ENCODE measurements at regions not wholly inside any gene's neighbourhood (a gene's known extent, or its start where the extent isn't known, plus 50 kb on each side); places are given as distances from the start of the nearest gene placed in this dataset.

DNA sequence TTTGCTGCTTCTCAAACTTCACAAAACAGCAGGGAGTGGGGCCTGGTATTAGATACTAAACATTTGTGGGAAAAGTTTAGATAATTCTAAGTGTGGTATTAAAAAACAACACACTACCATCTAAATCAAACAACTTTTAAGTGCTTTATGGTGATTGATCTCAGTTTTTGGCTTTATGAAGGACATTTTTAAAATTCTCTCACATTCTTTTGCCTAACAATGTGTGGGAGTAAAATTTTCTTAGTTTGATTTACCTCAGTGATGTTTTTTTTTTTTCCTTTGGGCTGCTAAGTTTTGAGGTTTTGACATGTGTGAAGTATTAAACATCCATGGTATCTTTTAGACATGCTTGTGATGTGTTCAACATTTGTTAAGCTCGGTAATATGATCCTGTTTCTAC is 116.2 kb downstream of the DISP1 start:
- TF ChIP-seq NFYB (IDR thresholded peaks at IDR 0.05; ENCODE audit: extremely low read depth, insufficient read length) = no peak
- TF ChIP-seq, protein P1, sequence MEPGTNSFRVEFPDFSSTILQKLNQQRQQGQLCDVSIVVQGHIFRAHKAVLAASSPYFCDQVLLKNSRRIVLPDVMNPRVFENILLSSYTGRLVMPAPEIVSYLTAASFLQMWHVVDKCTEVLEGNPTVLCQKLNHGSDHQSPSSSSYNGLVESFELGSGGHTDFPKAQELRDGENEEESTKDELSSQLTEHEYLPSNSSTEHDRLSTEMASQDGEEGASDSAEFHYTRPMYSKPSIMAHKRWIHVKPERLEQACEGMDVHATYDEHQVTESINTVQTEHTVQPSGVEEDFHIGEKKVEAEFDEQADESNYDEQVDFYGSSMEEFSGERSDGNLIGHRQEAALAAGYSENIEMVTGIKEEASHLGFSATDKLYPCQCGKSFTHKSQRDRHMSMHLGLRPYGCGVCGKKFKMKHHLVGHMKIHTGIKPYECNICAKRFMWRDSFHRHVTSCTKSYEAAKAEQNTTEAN (CRISPR knock-in tag; IDR thresholded peaks at IDR 0.05) = no peak
- TF ChIP-seq RB1 (IDR thresholded peaks at IDR 0.05; ENCODE audit: low read depth) = no peak
- no peak for TF ChIP-seq KAT8 (IDR thresholded peaks at IDR 0.05; ENCODE audit: low read depth)
- TF ChIP-seq, protein P2, sequence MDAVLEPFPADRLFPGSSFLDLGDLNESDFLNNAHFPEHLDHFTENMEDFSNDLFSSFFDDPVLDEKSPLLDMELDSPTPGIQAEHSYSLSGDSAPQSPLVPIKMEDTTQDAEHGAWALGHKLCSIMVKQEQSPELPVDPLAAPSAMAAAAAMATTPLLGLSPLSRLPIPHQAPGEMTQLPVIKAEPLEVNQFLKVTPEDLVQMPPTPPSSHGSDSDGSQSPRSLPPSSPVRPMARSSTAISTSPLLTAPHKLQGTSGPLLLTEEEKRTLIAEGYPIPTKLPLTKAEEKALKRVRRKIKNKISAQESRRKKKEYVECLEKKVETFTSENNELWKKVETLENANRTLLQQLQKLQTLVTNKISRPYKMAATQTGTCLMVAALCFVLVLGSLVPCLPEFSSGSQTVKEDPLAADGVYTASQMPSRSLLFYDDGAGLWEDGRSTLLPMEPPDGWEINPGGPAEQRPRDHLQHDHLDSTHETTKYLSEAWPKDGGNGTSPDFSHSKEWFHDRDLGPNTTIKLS (IDR thresholded peaks at IDR 0.05; ENCODE audit: borderline replicate concordance, low read depth) = no peak
- TF ChIP-seq, protein P3, sequence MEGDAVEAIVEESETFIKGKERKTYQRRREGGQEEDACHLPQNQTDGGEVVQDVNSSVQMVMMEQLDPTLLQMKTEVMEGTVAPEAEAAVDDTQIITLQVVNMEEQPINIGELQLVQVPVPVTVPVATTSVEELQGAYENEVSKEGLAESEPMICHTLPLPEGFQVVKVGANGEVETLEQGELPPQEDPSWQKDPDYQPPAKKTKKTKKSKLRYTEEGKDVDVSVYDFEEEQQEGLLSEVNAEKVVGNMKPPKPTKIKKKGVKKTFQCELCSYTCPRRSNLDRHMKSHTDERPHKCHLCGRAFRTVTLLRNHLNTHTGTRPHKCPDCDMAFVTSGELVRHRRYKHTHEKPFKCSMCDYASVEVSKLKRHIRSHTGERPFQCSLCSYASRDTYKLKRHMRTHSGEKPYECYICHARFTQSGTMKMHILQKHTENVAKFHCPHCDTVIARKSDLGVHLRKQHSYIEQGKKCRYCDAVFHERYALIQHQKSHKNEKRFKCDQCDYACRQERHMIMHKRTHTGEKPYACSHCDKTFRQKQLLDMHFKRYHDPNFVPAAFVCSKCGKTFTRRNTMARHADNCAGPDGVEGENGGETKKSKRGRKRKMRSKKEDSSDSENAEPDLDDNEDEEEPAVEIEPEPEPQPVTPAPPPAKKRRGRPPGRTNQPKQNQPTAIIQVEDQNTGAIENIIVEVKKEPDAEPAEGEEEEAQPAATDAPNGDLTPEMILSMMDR (IDR thresholded peaks at IDR 0.05 in 2 of 3, conservative IDR thresholded peaks at IDR 0.05 in 1 of 3; ENCODE audit: insufficient read depth in 2 of 3, low read depth in 1 of 3, low read length in 3 of 3) = no peak
- TF ChIP-seq ATF7 (IDR thresholded peaks at IDR 0.05) = no peak
